H1 (cell line): ENCODE measurements at regions not wholly inside any gene's neighbourhood (a gene's known extent, or its start where the extent isn't known, plus 50 kb on each side); places are given as distances from the start of the nearest gene placed in this dataset.

Source experiments
- CTCF ChIA-PET: fragments of 300-600 bp; sonication (Branson Sonifier 250); formaldehyde crosslinking; loops from one replicate; lab custom pipeline; 2021; ENCODE audit not compliant: partially characterized antibody; lab: Charles Lee
- POLR2A ChIA-PET: fragments of 300-600 bp; sonication (Branson Sonifier 250); formaldehyde crosslinking; loops from one replicate; lab custom pipeline; 2021; ENCODE audit warnings: inconsistent platforms; ENCODE audit not compliant: partially characterized antibody; lab: Charles Lee
- DNase-seq, 2 experiments: peaks; one replicate each; pipeline versions ENCODE4 v3.0.0 to v3.0.0-alpha.2; 2010 to 2022; ENCODE audit warnings: low spot score in 2 of 2, low read depth in 1 of 2, mixed read lengths in 1 of 2
- FAIRE-seq: peaks from 2 replicates; lab custom pipeline; 2011; peaks lifted over from hg19 to GRCh38; lab: Jason Lieb, UNC
- H2AFZ ChIP-seq: 2 replicates; pipeline ENCODE4 v1.8.1; 2012; ENCODE audit warnings: low read length, inconsistent platforms
- H2AK5ac ChIP-seq: 2 replicates; pipeline ENCODE4 v1.6.1; 2013; ENCODE audit warnings: low read depth, low read length
- H2BK120ac ChIP-seq: replicated peaks from 2 replicates; pipeline ENCODE3; 2013; ENCODE audit warnings: low read depth, low read length, inconsistent platforms
- H2BK12ac ChIP-seq: 2 replicates; pipeline ENCODE4 v1.6.1; 2013; ENCODE audit warnings: low read depth, low read length
- H2BK15ac ChIP-seq: 2 replicates; pipeline ENCODE4 v1.6.1; 2013; ENCODE audit warnings: low read length
- H2BK20ac ChIP-seq: 2 replicates; pipeline ENCODE4 v1.6.1; 2013; ENCODE audit warnings: low read length
- H2BK5ac ChIP-seq: 2 replicates; pipeline ENCODE4 v1.6.1; 2013; ENCODE audit warnings: low read depth, low read length
- H3K14ac ChIP-seq: 2 replicates; pipeline ENCODE4 v1.6.1; 2013; ENCODE audit warnings: inconsistent platforms; ENCODE audit not compliant: insufficient read length
- H3K18ac ChIP-seq: 2 replicates; pipeline ENCODE4 v1.6.1; 2013; ENCODE audit warnings: low read length; ENCODE audit errors: extremely low read depth
- H3K23ac ChIP-seq: 2 replicates; pipeline ENCODE4 v1.6.1; 2013; ENCODE audit warnings: inconsistent platforms; ENCODE audit not compliant: insufficient read length
- H3K23me2 ChIP-seq: 2 replicates; pipeline ENCODE4 v1.6.1; 2013; ENCODE audit warnings: low read depth, low read length
- H3K27ac ChIP-seq: 2 replicates; pipeline ENCODE4 v1.6.1; 2011; ENCODE audit warnings: low read depth, low read length, inconsistent platforms
- H3K27me3 ChIP-seq, 4 experiments: replicated peaks in 1 of 4; 1 replicate in 1 of 4; 2 replicates in 3 of 4; pipeline versions ENCODE4 v1.6.1 to v1.8.1; 2011 to 2013; ENCODE audit warnings: low read length in 3 of 4, mild to moderate bottlenecking in 3 of 4, inconsistent platforms in 2 of 4, mixed read lengths in 2 of 4, moderate library complexity in 1 of 4; ENCODE audit not compliant: control insufficient read depth in 3 of 4, insufficient read depth in 3 of 4; ENCODE audit errors: extremely low read depth in 1 of 4
- H3K36me3 ChIP-seq, 4 experiments: 2 replicates each; pipeline versions ENCODE4 v1.6.1 to v1.8.1; 2011 to 2013; ENCODE audit warnings: mild to moderate bottlenecking in 4 of 4, low read length in 3 of 4, moderate library complexity in 2 of 4, control low read depth in 1 of 4, inconsistent platforms in 1 of 4; ENCODE audit not compliant: insufficient read depth in 4 of 4, control insufficient read depth in 2 of 4
- H3K4ac ChIP-seq: replicated peaks from 2 replicates; pipeline ENCODE3; 2013; ENCODE audit warnings: low read length, low read depth, mixed read lengths, inconsistent platforms; ENCODE audit not compliant: insufficient read length
- H3K4me1 ChIP-seq, 4 experiments: replicated peaks in 1 of 4; 1 replicate in 1 of 4; 2 replicates in 3 of 4; pipeline versions ENCODE4 v1.6.1 to v1.8.1; 2011 to 2013; ENCODE audit warnings: low read length in 3 of 4, inconsistent platforms in 2 of 4, mixed read lengths in 1 of 4; ENCODE audit not compliant: insufficient read depth in 4 of 4, control insufficient read depth in 3 of 4
- H3K4me2 ChIP-seq, 2 experiments: 2 replicates each; pipeline versions ENCODE4 v1.6.1 to v1.8.1; 2011 to 2013; ENCODE audit warnings: low read depth in 2 of 2, low read length in 2 of 2, control low read depth in 1 of 2, inconsistent platforms in 1 of 2, mild to moderate bottlenecking in 1 of 2; ENCODE audit not compliant: insufficient read depth in 1 of 2
- H3K4me3 ChIP-seq, 4 experiments: fragments of 200-600, 300-600 bp in 1 of 4; sonication (generic), shearing (Covaris generic), sonication (Bioruptor Twin) in 1 of 4; 2 replicates each; pipeline versions ENCODE4 v1.5.1 to v1.8.1; 2011 to 2016; ENCODE audit warnings: low read length in 4 of 4, low read depth in 3 of 4, control low read depth in 2 of 4, inconsistent platforms in 2 of 4, mild to moderate bottlenecking in 2 of 4, mixed read lengths in 1 of 4, moderate library complexity in 1 of 4; ENCODE audit not compliant: insufficient read depth in 2 of 4; ENCODE audit errors: extremely low read depth in 1 of 4
- H3K56ac ChIP-seq: replicated peaks from 2 replicates; pipeline ENCODE3; 2013; ENCODE audit warnings: low read depth, mild to moderate bottlenecking, mixed read lengths, low read length, inconsistent platforms; ENCODE audit not compliant: insufficient read length
- H3K79me1 ChIP-seq: 2 replicates; pipeline ENCODE4 v1.6.1; 2013; ENCODE audit warnings: low read depth, low read length, control low read depth
- H3K79me2 ChIP-seq, 2 experiments: 2 replicates each; pipeline versions ENCODE4 v1.6.1 to v1.8.1; 2012 to 2013; ENCODE audit warnings: low read length in 2 of 2, mild to moderate bottlenecking in 2 of 2, inconsistent platforms in 1 of 2; ENCODE audit not compliant: insufficient read depth in 2 of 2, control insufficient read depth in 1 of 2
- H3K9ac ChIP-seq, 4 experiments: replicated peaks in 1 of 4; 1 replicate in 1 of 4; 2 replicates in 3 of 4; pipeline versions ENCODE4 v1.6.1 to v1.8.1; 2011 to 2013; ENCODE audit warnings: low read depth in 3 of 4, low read length in 3 of 4, control low read depth in 2 of 4, mild to moderate bottlenecking in 2 of 4, moderate library complexity in 2 of 4, inconsistent platforms in 1 of 4; ENCODE audit errors: extremely low read depth in 1 of 4
- H3K9me3 ChIP-seq, 2 experiments: 2 replicates each; pipeline versions ENCODE4 v1.6.1 to v1.8.1; 2012 to 2013; ENCODE audit warnings: mild to moderate bottlenecking in 2 of 2, moderate library complexity in 2 of 2, control low read depth in 1 of 2, inconsistent platforms in 1 of 2, low read depth in 1 of 2, low read length in 1 of 2, mixed read lengths in 1 of 2; ENCODE audit not compliant: insufficient read depth in 2 of 2
- H4K20me1 ChIP-seq, 2 experiments: replicated peaks in 1 of 2; 2 replicates each; pipeline versions ENCODE3 to v1.8.1; 2011 to 2013; ENCODE audit warnings: inconsistent platforms in 2 of 2, low read length in 2 of 2, mild to moderate bottlenecking in 1 of 2; ENCODE audit not compliant: insufficient read depth in 2 of 2, control insufficient read depth in 1 of 2
- H4K5ac ChIP-seq: 2 replicates; pipeline ENCODE4 v1.6.1; 2013; ENCODE audit warnings: low read length, low read depth, mixed read lengths, inconsistent platforms; ENCODE audit not compliant: insufficient read length
- H4K8ac ChIP-seq: 2 replicates; pipeline ENCODE4 v1.8.0; 2013; ENCODE audit warnings: mild to moderate bottlenecking, moderate library complexity, low read length, inconsistent platforms; ENCODE audit not compliant: insufficient read depth; ENCODE audit errors: extremely low read depth
- H4K91ac ChIP-seq: replicated peaks from 2 replicates; pipeline ENCODE3; 2013; ENCODE audit warnings: low read length, mixed read lengths, inconsistent platforms; ENCODE audit not compliant: insufficient read length
- ASH2L ChIP-seq: fragments of 200-600, 300-600 bp; sonication (generic); IDR thresholded peaks from one replicate; pipeline ENCODE4 v1.7.1; 2017; ENCODE audit warnings: low read length
- JUN ChIP-seq: IDR thresholded peaks from 2 replicates; pipeline ENCODE4 v1.6.1; 2011; ENCODE audit warnings: low read depth, mild to moderate bottlenecking, improper control_type of control experiment, low read length
- KDM4A ChIP-seq: IDR thresholded peaks from one replicate; pipeline ENCODE4 v1.7.1; 2012; ENCODE audit warnings: low read depth, mild to moderate bottlenecking, moderate library complexity, low read length, inconsistent platforms; ENCODE audit not compliant: severe bottlenecking
- RNF2 ChIP-seq: fragments of 200-900, 300-1000 bp; sonication (generic); IDR thresholded peaks from 2 replicates; pipeline ENCODE4 v1.7.1; 2016; ENCODE audit warnings: borderline replicate concordance, low read depth, mild to moderate bottlenecking, antibody characterized with exemption, low read length; ENCODE audit not compliant: poor library complexity, severe bottlenecking; ENCODE audit errors: missing control alignments
- SIN3A ChIP-seq, 2 experiments: IDR thresholded peaks in 1 of 2; conservative IDR thresholded peaks in 1 of 2; 2 replicates each; pipeline ENCODE4 v1.6.1; 2011 to 2012; ENCODE audit warnings: low read length in 2 of 2, improper control_type of control experiment in 1 of 2, low read depth in 1 of 2, mild to moderate bottlenecking in 1 of 2
- SIRT6 ChIP-seq: IDR thresholded peaks from one replicate; pipeline ENCODE4 v1.7.1; 2012; ENCODE audit warnings: low read length, inconsistent platforms
- SUZ12 ChIP-seq: fragments of 200-600 bp; sonication (generic); IDR thresholded peaks from 2 replicates; pipeline ENCODE4 v1.6.1; 2012; ENCODE audit warnings: mild to moderate bottlenecking, inconsistent platforms, low read length, moderate library complexity, mixed read lengths
- WGBS, 2 experiments: shearing (Covaris generic) in 1 of 2; methylation state at CpG; one replicate each; pipeline versions ENCODE4 v1.1.6 to v1.1.7; 2013 to 2015; ENCODE audit warnings: low lambda C conversion rate in 2 of 2, mixed read lengths in 2 of 2, inconsistent platforms in 1 of 2, low coverage in 1 of 2, missing lambda C conversion rate in 1 of 2; ENCODE audit not compliant: insufficient replicate concordance in 2 of 2, insufficient coverage in 1 of 2, insufficient read length in 1 of 2; ENCODE audit errors: extremely low coverage in 1 of 2, missing lambda C conversion rate in 1 of 2; 5-methylcytosine and 5-hydroxymethylcytosine counted together

- no peak overlapping the region for H2BK120ac ChIP-seq
- no peaks in the 10 kb centered on the region for H3K23me2 ChIP-seq
- no peak overlapping the region for H2BK15ac ChIP-seq
- peaks cover 0 to 3% (median 0%) of the 10 kb centered on the region in 4 experiments; a peak in 3 of 7 replicates for H3K4me1 ChIP-seq
- no peak overlapping the region for H3K4me2 ChIP-seq
- 93% methylated on average over 17 of the region's 17 CpGs; no CpG with 5 or more reads in 1 of the 2 experiments for WGBS, 2 experiments
- no peaks in the 10 kb centered on the region for H3K27me3 ChIP-seq
- no peak for DNase-seq
- no peak overlapping the region for H3K56ac ChIP-seq
- no peak overlapping the region for H2AK5ac ChIP-seq
- FAIRE-seq, result no peak
- no peak overlapping the region for H3K4me3 ChIP-seq
- peak overlapping the region; percentile 77; the same call in 1 of the 2 replicates for H2AFZ ChIP-seq
- no peak overlapping the region for H3K27ac ChIP-seq
- H3K9me3 ChIP-seq, result no peaks in the 10 kb centered on the region
- no peak overlapping the region for H3K4ac ChIP-seq
- no peaks in the 10 kb centered on the region for H3K79me2 ChIP-seq
- H4K8ac ChIP-seq, result no peak overlapping the region
- no peak overlapping the region for H2BK20ac ChIP-seq
- no peak overlapping the region for H4K5ac ChIP-seq
- H4K20me1 ChIP-seq, result no peaks in the 10 kb centered on the region
- no peak overlapping the region for H2BK12ac ChIP-seq
- H3K23ac ChIP-seq, result no peak overlapping the region
- no peak overlapping the region for H2BK5ac ChIP-seq
- H3K79me1 ChIP-seq, result no peaks in the 10 kb centered on the region
- CTCF ChIA-PET, result interaction anchor here (0.8 kb wide), 1 partner anchor 259 kb away, joined by 3 read pairs; no protein-coding TSS in a partner anchor
- H3K9ac ChIP-seq, result no peak overlapping the region
- no peak overlapping the region for H3K18ac ChIP-seq
- no peaks in the 10 kb centered on the region for H3K36me3 ChIP-seq
- no peak overlapping the region for H4K91ac ChIP-seq
- no peak overlapping the region for H3K14ac ChIP-seq
- POLR2A ChIA-PET, result no interaction called here
- TF ChIP-seq RNF2 (no peak), SUZ12 (no peak), SIRT6 (no peak), SIN3A (conservative IDR thresholded peaks at IDR 0.05 in 1 of 2, IDR thresholded peaks at IDR 0.05 in 1 of 2; ENCODE audit: low read depth in 1 of 2, low read length in 2 of 2) (no peak), JUN (no peak), KDM4A (no peak), ASH2L (no peak)
These were observed 1395.1 kb downstream of the CDH8 start for GRCh38 chr16:60641067-60641665.
